Panc1 (cell line): ENCODE measurements at regions not wholly inside any gene's neighbourhood (a gene's known extent, or its start where the extent isn't known, plus 50 kb on each side); places are given as distances from the start of the nearest gene placed in this dataset.

Experiments
- ATAC-seq: fragments of 200-7000 bp; cut with Tn5 transposase; 2 replicates; pipeline ENCODE4 v1.9.1; 2020; ENCODE audit warnings: mild to moderate bottlenecking, moderate library complexity
- BruUV-seq: library from RNA; stranded (reverse); fragments of 400-500 nt; replicated peaks from 2 replicates; lab custom pipeline; 2021; lab: Mats Ljungman, UMichigan
- CTCF ChIA-PET: fragments of 300-600 bp; sonication (Branson Sonifier 250); formaldehyde crosslinking; loops from one replicate; lab custom pipeline; 2022; ENCODE audit warnings: antibody characterized with exemption; lab: Charles Lee
- POLR2A ChIA-PET: fragments of 300-600 bp; sonication (Branson Sonifier 250); formaldehyde crosslinking; loops from one replicate; lab custom pipeline; 2022; ENCODE audit warnings: antibody characterized with exemption; lab: Charles Lee
- DNase-seq: peaks from one replicate; pipeline ENCODE4 v3.0.0-alpha.2; 2010; ENCODE audit warnings: low read depth, low spot score
- H3K27ac ChIP-seq: 2 replicates; pipeline ENCODE4 v1.5.1; 2011; ENCODE audit warnings: mild to moderate bottlenecking, low read length, inconsistent platforms
- H3K27me3 ChIP-seq: fragments of 200-500 bp; sonication (Bioruptor generic); 2 replicates; pipeline ENCODE4 v1.6.0; 2014; ENCODE audit warnings: low read length, inconsistent platforms; ENCODE audit not compliant: control insufficient read depth, insufficient read depth
- H3K36me3 ChIP-seq: fragments of 200-500 bp; sonication (Bioruptor generic); 2 replicates; pipeline ENCODE4 v1.5.1; 2014; ENCODE audit warnings: inconsistent platforms, mild to moderate bottlenecking, low read length, moderate library complexity; ENCODE audit not compliant: control insufficient read depth, insufficient read depth
- H3K4me1 ChIP-seq: 2 replicates; pipeline ENCODE4 v1.5.1; 2011; ENCODE audit warnings: inconsistent platforms, mild to moderate bottlenecking, low read length, moderate library complexity; ENCODE audit not compliant: control insufficient read depth, insufficient read depth
- H3K4me3 ChIP-seq, 2 experiments: 2 replicates each; pipeline ENCODE4 v1.5.1; 2011 to 2012; ENCODE audit warnings: low read depth in 2 of 2, low read length in 2 of 2, mild to moderate bottlenecking in 2 of 2, inconsistent platforms in 1 of 2, moderate library complexity in 1 of 2
- H3K9me3 ChIP-seq: fragments of 200-500 bp; sonication (Bioruptor generic); 2 replicates; pipeline ENCODE4 v1.5.1; 2014; ENCODE audit warnings: low read depth, mild to moderate bottlenecking, inconsistent platforms, low read length, moderate library complexity; ENCODE audit not compliant: control insufficient read depth, insufficient read depth
- POLR2AphosphoS5 ChIP-seq: IDR thresholded peaks from 2 replicates; pipeline ENCODE4 v1.6.1; 2012; ENCODE audit warnings: mild to moderate bottlenecking, low read depth, low read length, moderate library complexity
- SIN3A ChIP-seq: IDR thresholded peaks from 2 replicates; pipeline ENCODE4 v1.6.1; 2012; ENCODE audit warnings: low read depth, mild to moderate bottlenecking, low read length, moderate library complexity, borderline replicate concordance; ENCODE audit not compliant: insufficient read depth
- TCF7L2 ChIP-seq: IDR thresholded peaks from 2 replicates; pipeline ENCODE4 v1.6.1; 2011; ENCODE audit warnings: mild to moderate bottlenecking, low read depth, low read length, inconsistent platforms
- in situ Hi-C: cut with HindIII; loops from 2 replicates; pipeline ENCODE4 v1.10.0; 2016; ENCODE audit warnings: low sequenced_read_pairs, low pct_unique_long_range_greater_than_20kb
- intact Hi-C: fragments of 100-400 bp; cut with micrococcal nuclease; formaldehyde crosslinking; loops from one replicate; pipeline ENCODE4 v1.10.0; 2022; ENCODE audit not compliant: unreplicated experiment
- TF ChIP-seq, protein P1 (sequence below), 2 experiments: IDR thresholded peaks; 2 replicates each; pipeline ENCODE4 v1.6.1; 2011 to 2012; ENCODE audit warnings: low read depth in 2 of 2, control low read depth in 1 of 2, low read length in 1 of 2, mild to moderate bottlenecking in 1 of 2, moderate library complexity in 1 of 2; ENCODE audit not compliant: insufficient read depth in 1 of 2
- TF ChIP-seq, protein P2 (sequence below): fragments of 450-650 bp; IDR thresholded peaks from 2 replicates; pipeline ENCODE4 v1.5.1; 2017; ENCODE audit warnings: mild to moderate bottlenecking

DNA sequence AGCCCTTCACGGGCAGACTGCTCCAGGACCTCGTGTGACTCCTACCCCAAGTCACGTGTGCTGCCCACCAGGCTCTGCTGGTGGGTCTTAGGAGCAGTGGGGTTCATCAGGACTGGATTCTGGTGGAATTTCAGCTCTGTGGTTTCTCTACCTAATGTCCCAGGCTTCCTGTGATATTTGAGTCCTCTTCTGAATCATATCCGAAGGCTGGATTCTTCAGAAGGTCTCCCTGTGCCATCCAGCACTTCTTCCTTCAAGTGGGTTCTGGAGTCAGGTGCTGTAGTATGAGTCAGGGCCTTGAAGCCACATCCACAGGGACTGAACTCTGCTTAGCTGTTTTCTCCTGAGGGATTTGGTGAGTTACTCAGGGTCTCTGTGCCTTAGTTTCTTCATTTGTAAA, 850.2 kb upstream of the CELF4 start:
- no TSS peak for BruUV-seq
- Histone ChIP-seq H3K4me3 (no peak overlapping the region), H3K27ac (no peak overlapping the region), H3K27me3 (no peaks in the 10 kb centered on the region), H3K4me1 (no peaks in the 10 kb centered on the region), H3K36me3 (no peaks in the 10 kb centered on the region), H3K9me3 (no peaks in the 10 kb centered on the region)
- in situ Hi-C loops, result no loop called here
- intact Hi-C loops, result no loop called here
- CTCF ChIA-PET, result no interaction called here
- ATAC-seq (no peak), DNase-seq (no peak)
- POLR2A ChIA-PET, result no interaction called here
- TF ChIP-seq, protein P1, sequence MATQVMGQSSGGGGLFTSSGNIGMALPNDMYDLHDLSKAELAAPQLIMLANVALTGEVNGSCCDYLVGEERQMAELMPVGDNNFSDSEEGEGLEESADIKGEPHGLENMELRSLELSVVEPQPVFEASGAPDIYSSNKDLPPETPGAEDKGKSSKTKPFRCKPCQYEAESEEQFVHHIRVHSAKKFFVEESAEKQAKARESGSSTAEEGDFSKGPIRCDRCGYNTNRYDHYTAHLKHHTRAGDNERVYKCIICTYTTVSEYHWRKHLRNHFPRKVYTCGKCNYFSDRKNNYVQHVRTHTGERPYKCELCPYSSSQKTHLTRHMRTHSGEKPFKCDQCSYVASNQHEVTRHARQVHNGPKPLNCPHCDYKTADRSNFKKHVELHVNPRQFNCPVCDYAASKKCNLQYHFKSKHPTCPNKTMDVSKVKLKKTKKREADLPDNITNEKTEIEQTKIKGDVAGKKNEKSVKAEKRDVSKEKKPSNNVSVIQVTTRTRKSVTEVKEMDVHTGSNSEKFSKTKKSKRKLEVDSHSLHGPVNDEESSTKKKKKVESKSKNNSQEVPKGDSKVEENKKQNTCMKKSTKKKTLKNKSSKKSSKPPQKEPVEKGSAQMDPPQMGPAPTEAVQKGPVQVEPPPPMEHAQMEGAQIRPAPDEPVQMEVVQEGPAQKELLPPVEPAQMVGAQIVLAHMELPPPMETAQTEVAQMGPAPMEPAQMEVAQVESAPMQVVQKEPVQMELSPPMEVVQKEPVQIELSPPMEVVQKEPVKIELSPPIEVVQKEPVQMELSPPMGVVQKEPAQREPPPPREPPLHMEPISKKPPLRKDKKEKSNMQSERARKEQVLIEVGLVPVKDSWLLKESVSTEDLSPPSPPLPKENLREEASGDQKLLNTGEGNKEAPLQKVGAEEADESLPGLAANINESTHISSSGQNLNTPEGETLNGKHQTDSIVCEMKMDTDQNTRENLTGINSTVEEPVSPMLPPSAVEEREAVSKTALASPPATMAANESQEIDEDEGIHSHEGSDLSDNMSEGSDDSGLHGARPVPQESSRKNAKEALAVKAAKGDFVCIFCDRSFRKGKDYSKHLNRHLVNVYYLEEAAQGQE (IDR thresholded peaks at IDR 0.05; ENCODE audit: insufficient read depth in 1 of 2, low read depth in 2 of 2, low read length in 1 of 2), result no peak
- TF ChIP-seq TCF7L2 (no peak), SIN3A (no peak), POLR2AphosphoS5 (no peak)
- TF ChIP-seq, protein P2, sequence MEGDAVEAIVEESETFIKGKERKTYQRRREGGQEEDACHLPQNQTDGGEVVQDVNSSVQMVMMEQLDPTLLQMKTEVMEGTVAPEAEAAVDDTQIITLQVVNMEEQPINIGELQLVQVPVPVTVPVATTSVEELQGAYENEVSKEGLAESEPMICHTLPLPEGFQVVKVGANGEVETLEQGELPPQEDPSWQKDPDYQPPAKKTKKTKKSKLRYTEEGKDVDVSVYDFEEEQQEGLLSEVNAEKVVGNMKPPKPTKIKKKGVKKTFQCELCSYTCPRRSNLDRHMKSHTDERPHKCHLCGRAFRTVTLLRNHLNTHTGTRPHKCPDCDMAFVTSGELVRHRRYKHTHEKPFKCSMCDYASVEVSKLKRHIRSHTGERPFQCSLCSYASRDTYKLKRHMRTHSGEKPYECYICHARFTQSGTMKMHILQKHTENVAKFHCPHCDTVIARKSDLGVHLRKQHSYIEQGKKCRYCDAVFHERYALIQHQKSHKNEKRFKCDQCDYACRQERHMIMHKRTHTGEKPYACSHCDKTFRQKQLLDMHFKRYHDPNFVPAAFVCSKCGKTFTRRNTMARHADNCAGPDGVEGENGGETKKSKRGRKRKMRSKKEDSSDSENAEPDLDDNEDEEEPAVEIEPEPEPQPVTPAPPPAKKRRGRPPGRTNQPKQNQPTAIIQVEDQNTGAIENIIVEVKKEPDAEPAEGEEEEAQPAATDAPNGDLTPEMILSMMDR, result no peak

DNA sequence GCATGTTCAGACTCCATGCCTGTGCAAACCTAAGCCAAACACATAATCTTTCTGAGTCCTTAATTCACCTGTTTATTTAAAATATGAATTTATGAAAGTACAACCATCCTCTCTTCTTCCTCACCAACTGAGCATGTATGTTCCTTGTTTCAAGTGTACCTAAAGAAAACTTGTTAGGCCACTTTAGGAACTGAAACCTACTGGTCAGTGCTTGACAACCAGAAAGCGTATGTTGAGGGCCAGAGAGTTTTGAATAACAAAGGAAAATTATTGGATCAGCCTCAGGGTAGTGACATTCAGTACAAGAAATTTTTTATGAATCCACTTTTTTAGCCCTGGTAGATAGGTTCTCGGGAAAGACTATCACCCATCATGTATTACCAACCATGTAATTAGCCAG, 847.6 kb upstream of the CELF4 start:
- BruUV-seq, result no TSS peak
- POLR2A ChIA-PET, result no interaction called here
- TF ChIP-seq TCF7L2, result no peak
- TF ChIP-seq, protein P2, result no peak
- no peak for TF ChIP-seq POLR2AphosphoS5
- TF ChIP-seq, protein P1 (IDR thresholded peaks at IDR 0.05; ENCODE audit: insufficient read depth in 1 of 2, low read depth in 2 of 2, low read length in 1 of 2), result no peak
- TF ChIP-seq SIN3A, result no peak
- DNase-seq (no peak), ATAC-seq (no peak)
- H3K27ac ChIP-seq, result no peak overlapping the region
- H3K27me3 ChIP-seq, result no peaks in the 10 kb centered on the region
- no peaks in the 10 kb centered on the region for H3K9me3 ChIP-seq
- no peak overlapping the region for H3K4me3 ChIP-seq
- H3K4me1 ChIP-seq, result no peaks in the 10 kb centered on the region
- in situ Hi-C loops (no loop called here), intact Hi-C loops (no loop called here)
- CTCF ChIA-PET, result no interaction called here
- H3K36me3 ChIP-seq, result no peaks in the 10 kb centered on the region
